ENCODE measurements at regions not wholly inside any gene's neighbourhood (a gene's known extent, or its start where the extent isn't known, plus 50 kb on each side); places are given as distances from the start of the nearest gene placed in this dataset.

- DNase-seq (ENCODE audit: low spot score): no peak
Observed at GRCh38 chr5:158297002-158297527, 438.1 kb upstream of the CLINT1 start.

- DNase-seq (ENCODE audit: low spot score): no peak
Observed at GRCh38 chr5:158294701-158295100, 435.8 kb upstream of the CLINT1 start.

- DNase-seq (ENCODE audit: low spot score): no peak
Observed at GRCh38 chr5:158292981-158293380, 434.0 kb upstream of the CLINT1 start.

- DNase-seq (ENCODE audit: low spot score): no peak
Observed at GRCh38 chr5:158289967-158290366, 431.0 kb upstream of the CLINT1 start.

- no peak for DNase-seq (ENCODE audit: low spot score)
Observed at GRCh38 chr5:158288272-158288657, 429.3 kb upstream of the CLINT1 start.

GRCh38 chr5:158287643-158288271, 428.8 kb upstream of the CLINT1 start:
- no peak for DNase-seq (ENCODE audit: low spot score)

GRCh38 chr5:158286827-158287226, 427.9 kb upstream of the CLINT1 start:
- no peak for DNase-seq (ENCODE audit: low spot score)

- no peak for DNase-seq (ENCODE audit: low spot score)
Observed at GRCh38 chr5:158285698-158286097, 426.8 kb upstream of the CLINT1 start.

- DNase-seq (ENCODE audit: low spot score): no peak
Observed at GRCh38 chr5:158284242-158284641, 425.3 kb upstream of the CLINT1 start.

- no peak for DNase-seq (ENCODE audit: low spot score)
Observed at GRCh38 chr5:158283397-158283796, 424.5 kb upstream of the CLINT1 start.

- no peak for DNase-seq (ENCODE audit: low spot score)
Observed at GRCh38 chr5:158278216-158278925, 419.4 kb upstream of the CLINT1 start.

GRCh38 chr5:158277276-158277675, 418.3 kb upstream of the CLINT1 start:
- no peak for DNase-seq (ENCODE audit: low spot score)

GRCh38 chr5:158276692-158277091, 417.7 kb upstream of the CLINT1 start:
- no peak for DNase-seq (ENCODE audit: low spot score)

- DNase-seq (ENCODE audit: low spot score): no peak
Observed at GRCh38 chr5:158275511-158275910, 416.6 kb upstream of the CLINT1 start.

- DNase-seq (ENCODE audit: low spot score): no peak
Observed at GRCh38 chr5:158273035-158273434, 414.1 kb upstream of the CLINT1 start.

- no peak for DNase-seq (ENCODE audit: low spot score)
Observed at GRCh38 chr5:158272409-158272808, 413.5 kb upstream of the CLINT1 start.

- DNase-seq (ENCODE audit: low spot score): no peak
Observed at GRCh38 chr5:158270996-158271554, 412.1 kb upstream of the CLINT1 start.

- DNase-seq (ENCODE audit: low spot score): no peak
Observed at GRCh38 chr5:158268286-158268685, 409.3 kb upstream of the CLINT1 start.

- DNase-seq (ENCODE audit: low spot score): no peak
Observed at GRCh38 chr5:158267228-158267627, 408.3 kb upstream of the CLINT1 start.

GRCh38 chr5:158265931-158266700, 407.2 kb upstream of the CLINT1 start:
- no peak for DNase-seq (ENCODE audit: low spot score)

- DNase-seq (ENCODE audit: low spot score): no peak
Observed at GRCh38 chr5:158265346-158265745, 406.4 kb upstream of the CLINT1 start.

- no peak for DNase-seq (ENCODE audit: low spot score)
Observed at GRCh38 chr5:158264264-158264663, 405.3 kb upstream of the CLINT1 start.
